PFSK-1 (cell line): ENCODE measurements at regions not wholly inside any gene's neighbourhood (a gene's known extent, or its start where the extent isn't known, plus 50 kb on each side); places are given as distances from the start of the nearest gene placed in this dataset.

Experiments used
- POLR2AphosphoS5 ChIP-seq: IDR thresholded peaks from 2 replicates; pipeline ENCODE4 v1.6.1; 2012; ENCODE audit warnings: low read depth, mild to moderate bottlenecking, control low read depth, low read length, moderate library complexity
- SIN3A ChIP-seq: IDR thresholded peaks from 2 replicates; pipeline ENCODE4 v1.6.1; 2012; ENCODE audit warnings: mild to moderate bottlenecking, low read length, moderate library complexity, borderline replicate concordance; ENCODE audit not compliant: insufficient read depth
- TAF1 ChIP-seq: IDR thresholded peaks from 2 replicates; pipeline ENCODE4 v1.6.1; 2012; ENCODE audit warnings: low read length, control low read depth, borderline replicate concordance; ENCODE audit not compliant: insufficient read depth
- TF ChIP-seq, protein P1 (sequence below), 2 experiments: IDR thresholded peaks; 2 replicates each; pipeline versions ENCODE4 v1.6.1 to v1.8.0; 2011 to 2012; ENCODE audit warnings: low read depth in 2 of 2, low read length in 2 of 2, control low read depth in 1 of 2, inconsistent platforms in 1 of 2, mild to moderate bottlenecking in 1 of 2, moderate library complexity in 1 of 2; ENCODE audit not compliant: insufficient read depth in 1 of 2

DNA sequence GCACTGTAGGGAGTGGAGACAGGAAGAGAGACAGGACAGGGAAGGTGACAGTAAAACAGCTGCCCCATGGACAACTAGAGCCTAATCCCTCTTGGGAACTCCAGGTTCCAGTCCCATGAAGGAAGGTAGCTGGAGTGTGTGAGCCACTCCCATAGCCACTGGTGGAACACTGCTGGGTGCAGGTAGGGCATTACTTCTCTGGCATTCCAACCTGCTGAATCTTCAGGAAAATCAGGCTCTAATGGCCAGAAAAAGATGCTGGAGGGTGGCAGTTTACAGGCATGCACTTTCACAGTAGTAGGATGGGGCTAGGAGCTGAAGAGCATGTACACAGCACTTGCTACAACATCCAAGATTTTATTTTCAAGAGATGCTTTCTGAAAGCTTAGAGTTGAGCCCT, 259.4 kb downstream of the AUH start:
- TF ChIP-seq, protein P1, sequence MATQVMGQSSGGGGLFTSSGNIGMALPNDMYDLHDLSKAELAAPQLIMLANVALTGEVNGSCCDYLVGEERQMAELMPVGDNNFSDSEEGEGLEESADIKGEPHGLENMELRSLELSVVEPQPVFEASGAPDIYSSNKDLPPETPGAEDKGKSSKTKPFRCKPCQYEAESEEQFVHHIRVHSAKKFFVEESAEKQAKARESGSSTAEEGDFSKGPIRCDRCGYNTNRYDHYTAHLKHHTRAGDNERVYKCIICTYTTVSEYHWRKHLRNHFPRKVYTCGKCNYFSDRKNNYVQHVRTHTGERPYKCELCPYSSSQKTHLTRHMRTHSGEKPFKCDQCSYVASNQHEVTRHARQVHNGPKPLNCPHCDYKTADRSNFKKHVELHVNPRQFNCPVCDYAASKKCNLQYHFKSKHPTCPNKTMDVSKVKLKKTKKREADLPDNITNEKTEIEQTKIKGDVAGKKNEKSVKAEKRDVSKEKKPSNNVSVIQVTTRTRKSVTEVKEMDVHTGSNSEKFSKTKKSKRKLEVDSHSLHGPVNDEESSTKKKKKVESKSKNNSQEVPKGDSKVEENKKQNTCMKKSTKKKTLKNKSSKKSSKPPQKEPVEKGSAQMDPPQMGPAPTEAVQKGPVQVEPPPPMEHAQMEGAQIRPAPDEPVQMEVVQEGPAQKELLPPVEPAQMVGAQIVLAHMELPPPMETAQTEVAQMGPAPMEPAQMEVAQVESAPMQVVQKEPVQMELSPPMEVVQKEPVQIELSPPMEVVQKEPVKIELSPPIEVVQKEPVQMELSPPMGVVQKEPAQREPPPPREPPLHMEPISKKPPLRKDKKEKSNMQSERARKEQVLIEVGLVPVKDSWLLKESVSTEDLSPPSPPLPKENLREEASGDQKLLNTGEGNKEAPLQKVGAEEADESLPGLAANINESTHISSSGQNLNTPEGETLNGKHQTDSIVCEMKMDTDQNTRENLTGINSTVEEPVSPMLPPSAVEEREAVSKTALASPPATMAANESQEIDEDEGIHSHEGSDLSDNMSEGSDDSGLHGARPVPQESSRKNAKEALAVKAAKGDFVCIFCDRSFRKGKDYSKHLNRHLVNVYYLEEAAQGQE (IDR thresholded peaks at IDR 0.05; ENCODE audit: insufficient read depth in 1 of 2, low read depth in 2 of 2, low read length in 2 of 2) = no peak
- TF ChIP-seq SIN3A (no peak), POLR2AphosphoS5 (no peak), TAF1 (no peak)
